ENCODE measurements at regions not wholly inside any gene's neighbourhood (a gene's known extent, or its start where the extent isn't known, plus 50 kb on each side); places are given as distances from the start of the nearest gene placed in this dataset.

- no peak for TF ChIP-seq EZH2 (IDR thresholded peaks at IDR 0.05; ENCODE audit: borderline replicate concordance, low read length)
- no peak for TF ChIP-seq CTCF (IDR thresholded peaks at IDR 0.05; ENCODE audit: low read length)
Observed at GRCh38 chr5:14056039-14056438, 87.1 kb upstream of the TRIO start.
